ENCODE measurements at regions not wholly inside any gene's neighbourhood (a gene's known extent, or its start where the extent isn't known, plus 50 kb on each side); places are given as distances from the start of the nearest gene placed in this dataset.
A peak's percentile ranks its signal among the peaks of the same experiment; 100 is the strongest.

GRCh38 chr3:102161384-102162006 lies 273.3 kb upstream of the ZPLD1 start:
- FAIRE-seq = no peak

GRCh38 chr3:102162251-102162650 lies 272.6 kb upstream of the ZPLD1 start:
- no peak for FAIRE-seq

DNA sequence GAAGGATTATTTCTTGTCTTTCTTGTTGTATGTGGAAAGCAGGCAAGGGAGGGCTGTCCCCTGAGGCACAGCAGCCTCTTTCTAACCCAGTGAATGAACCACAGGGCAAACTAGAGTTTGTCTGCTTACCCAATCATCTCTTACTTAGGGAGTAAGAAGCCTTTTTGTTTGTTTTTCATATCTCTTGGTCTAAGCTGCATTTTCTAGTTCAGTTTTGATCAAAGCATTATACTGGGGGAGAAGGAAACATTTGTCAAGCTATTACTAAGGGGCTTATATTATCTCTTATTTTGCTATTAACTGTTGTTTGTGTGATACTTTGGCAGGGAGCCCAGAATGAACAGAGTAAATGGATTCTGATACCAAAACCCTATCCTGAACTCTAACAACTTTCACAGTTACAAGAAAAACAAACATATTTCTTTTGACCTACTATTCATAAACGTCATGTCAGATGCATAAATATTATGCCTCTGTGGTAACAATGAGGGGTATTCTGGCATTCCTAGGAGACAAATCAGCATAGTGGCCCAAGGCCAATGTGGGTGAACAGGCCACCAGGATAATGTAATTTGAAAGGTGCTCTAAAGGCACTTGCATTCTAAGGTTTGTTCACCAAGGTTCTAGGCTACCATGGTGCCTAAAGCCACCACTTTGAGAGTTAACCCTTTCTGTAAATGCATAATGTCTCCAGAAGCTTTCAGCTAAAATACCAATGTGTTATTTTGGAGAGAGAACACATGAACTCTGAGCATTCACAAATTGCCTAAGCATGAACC lies 271.6 kb upstream of the ZPLD1 start:
- FAIRE-seq = no peak

DNA sequence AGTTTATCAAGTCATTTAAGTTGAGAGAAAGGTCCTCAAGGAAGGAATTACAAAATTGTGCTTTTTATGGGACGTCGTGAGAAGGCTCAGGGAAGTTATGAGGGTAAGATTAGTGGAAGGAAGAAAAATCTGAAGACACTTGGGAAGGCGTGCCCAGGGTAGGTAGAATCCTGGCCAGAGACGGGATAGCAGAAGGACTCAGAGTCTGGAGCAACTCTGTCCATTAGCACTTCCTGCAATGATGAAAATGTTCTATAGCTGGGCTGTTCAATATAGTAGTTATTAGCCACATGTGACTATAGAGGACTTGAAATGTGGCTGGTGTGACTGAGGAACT lies 271.0 kb upstream of the ZPLD1 start:
- FAIRE-seq = no peak

DNA sequence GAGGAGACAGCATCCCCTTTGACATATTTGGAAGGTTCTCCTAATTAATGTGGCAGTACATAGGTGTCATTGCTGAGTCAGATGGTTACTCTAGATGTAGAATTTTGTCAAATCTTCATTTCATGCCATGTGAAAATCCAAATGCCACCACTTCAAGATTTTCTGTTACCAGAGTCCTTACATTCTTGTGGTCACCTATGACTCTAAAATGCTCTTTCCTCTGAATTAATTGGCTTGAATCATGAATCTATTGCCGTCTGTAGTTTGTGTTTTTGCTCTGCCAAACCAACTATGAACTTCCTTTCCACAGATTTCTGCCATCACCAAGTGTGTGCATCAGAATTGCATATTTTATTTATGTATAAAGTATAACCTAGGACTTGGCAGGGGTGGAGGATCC lies 269.4 kb upstream of the ZPLD1 start:
- no peak for FAIRE-seq

- FAIRE-seq = no peak
Observed at GRCh38 chr3:102169915-102170479, 264.8 kb upstream of the ZPLD1 start.

- FAIRE-seq = no peak
Observed at GRCh38 chr3:102170545-102170944, 264.3 kb upstream of the ZPLD1 start.

GRCh38 chr3:102174312-102174712 lies 260.5 kb upstream of the ZPLD1 start:
- FAIRE-seq = no peak

DNA sequence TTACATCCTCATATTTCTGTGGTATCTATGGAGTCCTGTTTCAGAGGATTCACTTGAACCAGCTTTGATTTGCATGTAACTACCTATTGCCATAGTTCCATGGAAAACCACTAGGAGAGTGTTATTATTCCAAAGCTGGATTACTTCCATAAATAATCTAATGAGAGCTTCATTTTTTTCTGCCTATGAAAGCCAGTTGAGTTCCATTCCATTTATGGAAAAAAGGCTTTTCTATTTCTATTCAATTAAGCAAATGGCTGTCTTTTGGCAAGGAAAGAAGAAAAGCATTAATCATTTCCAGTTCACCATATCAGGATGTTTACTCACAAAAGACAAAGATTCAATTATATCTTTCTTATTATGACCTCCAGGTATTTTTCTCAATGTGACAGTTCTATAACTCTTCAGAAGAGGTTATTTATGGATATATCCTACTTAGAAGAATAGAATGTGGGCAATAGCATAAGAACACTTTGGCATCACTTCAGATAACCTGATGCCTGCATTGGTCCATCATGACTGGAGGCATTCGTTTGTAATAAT lies 259.9 kb upstream of the ZPLD1 start:
- no peak for FAIRE-seq

GRCh38 chr3:102176333-102177050 lies 258.3 kb upstream of the ZPLD1 start:
- FAIRE-seq = peak; percentile 75

GRCh38 chr3:102177075-102177755 lies 257.6 kb upstream of the ZPLD1 start:
- FAIRE-seq = no peak

- no peak for FAIRE-seq
Observed at GRCh38 chr3:102178817-102179216, 256.0 kb upstream of the ZPLD1 start.

- FAIRE-seq = no peak
Observed at GRCh38 chr3:102179326-102180177, 255.3 kb upstream of the ZPLD1 start.

DNA sequence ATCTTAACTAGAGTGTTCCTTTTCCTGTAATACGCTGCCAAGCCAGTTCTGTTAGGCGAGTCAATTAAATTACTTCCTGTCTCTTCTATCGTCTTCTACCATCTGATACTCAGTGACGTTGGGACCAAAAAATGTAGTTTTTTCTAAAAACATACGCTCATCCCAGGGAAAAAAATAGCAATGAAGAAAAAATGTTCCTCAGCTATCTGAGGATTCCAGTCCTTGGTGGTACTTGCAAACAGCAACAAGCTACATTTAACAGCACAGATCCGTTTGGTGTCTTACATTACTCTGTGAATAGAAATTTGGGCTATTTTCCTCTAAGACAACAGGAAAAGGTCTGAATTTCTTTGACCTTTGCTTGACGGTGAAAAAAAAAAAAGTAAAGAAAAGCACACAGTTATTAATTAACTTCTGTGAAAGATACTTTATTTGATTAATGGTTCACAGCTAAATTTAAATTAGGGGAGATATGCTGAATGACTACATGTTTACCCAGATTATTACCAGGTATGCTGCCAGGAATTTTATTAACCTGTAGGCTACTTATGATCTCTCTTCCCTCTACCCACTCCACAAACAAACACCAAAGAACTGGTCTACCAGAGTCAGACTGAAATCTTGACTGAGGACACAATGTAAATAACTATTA lies 254.4 kb upstream of the ZPLD1 start:
- no peak for FAIRE-seq

DNA sequence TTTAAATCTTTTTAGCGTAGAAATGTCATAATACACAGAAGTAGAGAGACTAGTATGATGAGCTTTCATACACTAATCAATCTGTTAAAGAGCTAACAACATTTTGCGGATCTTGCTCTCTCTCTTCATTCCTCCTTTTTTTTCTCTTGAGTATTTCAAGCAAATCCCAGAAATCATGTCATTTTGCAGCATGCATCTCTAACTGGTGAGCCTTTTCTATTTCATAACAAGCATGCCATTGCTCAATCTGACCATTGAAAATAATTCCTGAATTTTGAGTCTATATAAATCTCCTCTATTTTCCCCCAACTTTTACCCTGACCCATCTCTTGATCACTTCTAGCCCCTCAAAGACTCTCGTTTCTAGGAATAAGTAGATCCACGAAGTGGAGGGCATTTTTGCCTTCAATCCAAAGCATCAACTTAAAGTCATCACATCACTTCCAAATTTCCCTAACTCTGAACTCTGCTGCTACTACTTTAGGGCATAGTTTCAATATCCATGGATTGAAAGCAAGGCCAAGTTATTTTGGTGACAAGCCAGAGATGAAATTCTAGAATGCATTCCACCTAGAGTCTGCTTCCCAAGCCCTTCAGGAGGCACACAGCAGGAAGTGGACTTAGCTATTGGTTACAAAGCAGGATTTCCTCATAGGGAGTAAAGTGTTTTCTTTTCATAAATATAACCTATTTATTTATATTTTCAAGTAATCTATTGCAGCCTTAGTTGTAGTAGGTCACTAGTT lies 253.5 kb upstream of the ZPLD1 start:
- FAIRE-seq = no peak

- no peak for FAIRE-seq
Observed at GRCh38 chr3:102182162-102182561, 252.7 kb upstream of the ZPLD1 start.

DNA sequence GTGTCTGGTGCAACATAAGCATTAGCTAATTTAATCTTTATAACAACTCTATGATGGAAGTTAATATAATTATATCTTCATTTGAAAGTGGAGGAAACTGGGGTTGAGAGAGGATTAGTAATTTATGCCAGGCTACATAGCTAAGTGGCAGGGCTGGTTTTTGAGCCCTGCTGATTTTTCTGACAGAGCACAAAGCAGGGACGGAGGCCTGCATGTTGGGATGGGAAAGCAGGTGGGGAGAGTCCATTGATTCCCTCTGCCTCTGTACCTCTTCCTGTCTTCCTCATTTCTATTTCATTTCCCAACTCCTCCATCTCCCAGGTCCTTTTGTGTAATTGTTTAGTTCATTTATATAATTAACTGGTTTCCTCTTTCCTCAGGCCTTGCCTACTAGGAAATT lies 251.6 kb upstream of the ZPLD1 start:
- no peak for FAIRE-seq

DNA sequence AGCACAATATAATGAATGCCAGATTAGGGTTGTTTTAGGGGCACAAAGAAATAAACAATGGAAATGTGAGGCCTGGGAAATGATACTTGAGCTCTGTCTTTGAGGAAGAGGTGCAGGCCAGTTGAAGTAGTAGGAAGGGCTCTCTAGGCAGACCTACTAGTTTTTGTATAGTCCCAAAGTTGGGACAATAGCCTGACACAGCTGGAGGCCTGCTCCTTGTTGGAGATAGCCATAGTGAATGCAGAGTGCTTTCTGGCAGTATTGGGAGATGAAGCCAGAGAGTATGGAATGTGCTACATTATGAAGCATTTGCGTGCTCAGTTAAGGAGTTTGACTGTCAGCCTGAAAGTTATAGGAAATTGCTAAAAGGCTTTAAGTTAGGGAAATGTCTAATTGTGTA lies 251.2 kb upstream of the ZPLD1 start:
- FAIRE-seq = no peak

GRCh38 chr3:102189541-102189940 lies 245.3 kb upstream of the ZPLD1 start:
- FAIRE-seq = no peak

GRCh38 chr3:102189956-102190723 lies 244.7 kb upstream of the ZPLD1 start:
- no peak for FAIRE-seq
